Nephron (organoid): ENCODE measurements at regions not wholly inside any gene's neighbourhood (a gene's known extent, or its start where the extent isn't known, plus 50 kb on each side); places are given as distances from the start of the nearest gene placed in this dataset.

ENCODE experiments used
- H3K27ac Mint-ChIP-seq, 3 experiments: 2 replicates each; pipeline ENCODE4 v1.8.0; 2020; ENCODE audit warnings: mixed read lengths in 3 of 3, mild to moderate bottlenecking in 2 of 3, moderate library complexity in 1 of 3
- H3K27me3 Mint-ChIP-seq: 2 replicates; pipeline ENCODE4 v1.8.0; 2021; ENCODE audit warnings: low read depth, mild to moderate bottlenecking, moderate library complexity, mixed read lengths
- H3K36me3 Mint-ChIP-seq: 2 replicates; pipeline ENCODE4 v1.8.0; 2020; ENCODE audit warnings: low read depth, mixed read lengths
- H3K4me1 Mint-ChIP-seq: 2 replicates; pipeline ENCODE4 v1.8.0; 2020; ENCODE audit warnings: mixed read lengths
- H3K4me3 Mint-ChIP-seq, 3 experiments: 2 replicates each; pipeline ENCODE4 v1.8.0; 2020; ENCODE audit warnings: mild to moderate bottlenecking in 3 of 3, mixed read lengths in 3 of 3, moderate library complexity in 2 of 3
- H3K9me3 Mint-ChIP-seq: 2 replicates; pipeline ENCODE4 v1.8.0; 2020; ENCODE audit warnings: mixed read lengths
- CTCF ChIP-seq, 3 experiments: fragments of 200-600 bp; sonication (generic); IDR thresholded peaks; one replicate each; pipeline ENCODE4 v1.5.0; 2021; ENCODE audit warnings: antibody characterized with exemption in 3 of 3; ENCODE audit not compliant: unreplicated experiment in 3 of 3

DNA sequence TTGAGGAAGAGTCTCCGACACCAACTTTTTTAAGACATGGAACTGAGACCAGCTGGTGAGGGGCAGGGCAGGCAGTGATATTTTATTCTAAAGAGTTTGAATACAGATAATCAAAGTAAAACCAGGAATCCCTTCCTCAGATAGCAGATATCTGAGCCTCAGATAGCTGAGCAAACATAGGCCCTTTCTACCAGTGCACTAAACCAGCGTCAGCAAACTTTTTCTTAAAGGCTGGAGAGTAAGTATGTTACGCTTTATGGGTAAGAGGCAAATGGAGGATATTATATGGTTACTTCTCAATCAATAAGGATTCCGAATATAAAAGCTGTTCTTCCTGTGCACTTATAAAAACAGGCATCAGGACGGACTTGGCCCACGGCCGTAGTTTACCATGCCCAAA, 73.9 kb downstream of the WNT5A start:
- TF ChIP-seq CTCF (IDR thresholded peaks at IDR 0.05; ENCODE audit: unreplicated experiment in 3 of 3), result no peak
- Mint-ChIP-seq H3K4me3 (no peak overlapping the region), H3K27me3 (peaks cover 10% of the 10 kb centered on the region), H3K4me1 (peaks cover 32% of the 10 kb centered on the region), H3K36me3 (no peaks in the 10 kb centered on the region), H3K9me3 (peaks cover 7% of the 10 kb centered on the region), H3K27ac (peak overlapping the region in 1 of 3 experiments; percentile 16)

GRCh38 chr3:55412545-55412944, 74.6 kb downstream of the WNT5A start:
- TF ChIP-seq CTCF (IDR thresholded peaks at IDR 0.05; ENCODE audit: unreplicated experiment in 3 of 3), result no peak
- peak overlapping the region in 1 of 3 experiments; percentile 16 for H3K27ac Mint-ChIP-seq
- no peak overlapping the region for H3K4me3 Mint-ChIP-seq
- H3K36me3 Mint-ChIP-seq, result no peaks in the 10 kb centered on the region
- peaks cover 14% of the 10 kb centered on the region for H3K27me3 Mint-ChIP-seq
- peaks cover 32% of the 10 kb centered on the region for H3K4me1 Mint-ChIP-seq
- peaks cover under 1% of the 10 kb centered on the region for H3K9me3 Mint-ChIP-seq

DNA sequence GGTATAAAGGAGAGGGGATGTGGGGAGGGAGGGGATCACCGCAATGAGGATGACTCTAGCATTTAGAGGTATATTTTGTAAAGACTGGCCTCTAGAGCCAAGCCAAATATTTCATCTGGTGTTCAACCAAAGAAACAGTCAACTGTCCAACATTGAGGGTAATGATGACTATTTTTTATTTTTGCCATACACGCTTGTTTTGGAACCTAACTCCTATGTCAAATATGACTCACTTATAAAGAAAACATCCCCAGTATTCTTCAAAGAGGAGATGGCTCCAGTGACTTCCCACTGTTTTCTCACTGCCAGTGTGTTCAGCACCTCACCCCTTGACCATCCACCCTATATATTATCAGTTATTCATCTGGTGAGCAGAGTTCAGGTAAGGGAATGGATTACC, 77.3 kb downstream of the WNT5A start:
- Mint-ChIP-seq H3K27ac (no peak overlapping the region), H3K36me3 (no peaks in the 10 kb centered on the region)

DNA sequence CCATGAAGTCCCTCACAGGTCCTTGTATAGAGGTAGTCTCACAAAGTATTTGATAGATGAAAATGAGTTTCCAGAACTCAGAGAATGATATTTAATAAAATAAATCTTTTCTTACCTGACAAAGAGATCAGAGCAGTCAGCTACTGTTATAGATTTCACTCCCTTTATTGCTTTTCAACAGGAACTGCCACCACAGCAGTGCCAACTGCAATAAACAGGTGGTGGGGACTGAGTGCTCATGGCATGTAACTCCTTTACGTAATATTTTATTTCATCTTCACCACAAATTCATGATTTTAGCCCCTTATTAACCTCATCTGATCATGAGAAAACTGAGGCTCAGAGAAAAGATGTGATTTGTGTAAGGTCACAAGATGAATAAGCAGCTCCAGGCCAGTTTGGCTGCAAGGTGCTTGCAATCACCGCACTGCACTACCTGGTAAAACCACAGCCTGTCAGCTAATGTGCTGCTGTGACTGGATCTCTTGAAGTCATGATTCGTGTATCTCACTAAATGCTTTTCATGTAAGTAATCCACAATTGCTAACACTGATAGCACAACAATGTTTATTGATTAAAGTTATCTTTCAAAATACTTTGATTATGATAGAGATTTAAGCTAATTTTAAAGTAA, 78.8 kb downstream of the WNT5A start:
- TF ChIP-seq CTCF (IDR thresholded peaks at IDR 0.05; ENCODE audit: unreplicated experiment in 3 of 3), result no peak
- Mint-ChIP-seq H3K4me1 (peaks cover 9% of the 10 kb centered on the region), H3K4me3 (no peak overlapping the region), H3K27me3 (peaks cover 17% of the 10 kb centered on the region), H3K9me3 (peaks cover 6% of the 10 kb centered on the region), H3K36me3 (no peaks in the 10 kb centered on the region), H3K27ac (no peak overlapping the region)

More for the DNA sequence above, 77.3 kb downstream of the WNT5A start:
- Mint-ChIP-seq H3K9me3 (peaks cover 6% of the 10 kb centered on the region), H3K4me3 (no peak overlapping the region), H3K27me3 (peaks cover 17% of the 10 kb centered on the region), H3K4me1 (peaks cover 15% of the 10 kb centered on the region)
- no peak for TF ChIP-seq CTCF (IDR thresholded peaks at IDR 0.05; ENCODE audit: unreplicated experiment in 3 of 3)

DNA sequence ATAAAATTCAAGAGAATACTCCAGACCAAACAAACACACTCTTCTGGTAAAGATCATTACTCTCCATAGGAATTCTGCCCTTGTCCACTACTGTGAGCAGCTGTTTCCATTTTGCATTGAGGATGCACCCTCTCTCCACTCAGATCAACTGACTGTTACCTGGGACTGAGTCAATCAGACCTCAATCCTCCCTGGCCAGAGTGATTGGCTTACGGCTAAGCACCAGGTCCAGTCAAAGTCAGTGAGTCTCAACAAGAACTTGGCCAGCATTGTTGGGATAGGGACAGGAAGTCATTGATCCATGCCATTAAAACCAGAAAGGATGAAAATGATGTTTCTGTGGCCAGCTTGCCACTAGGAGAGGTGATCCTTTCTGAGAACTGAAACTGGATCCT, 79.7 kb downstream of the WNT5A start:
- Mint-ChIP-seq H3K27me3 (peaks cover 17% of the 10 kb centered on the region), H3K27ac (no peak overlapping the region), H3K9me3 (peaks cover 6% of the 10 kb centered on the region), H3K4me3 (no peak overlapping the region), H3K4me1 (peaks cover 4% of the 10 kb centered on the region), H3K36me3 (no peaks in the 10 kb centered on the region)
- TF ChIP-seq CTCF (IDR thresholded peaks at IDR 0.05; ENCODE audit: unreplicated experiment in 3 of 3), result no peak
